H1 (cell line): ENCODE measurements at regions not wholly inside any gene's neighbourhood (a gene's known extent, or its start where the extent isn't known, plus 50 kb on each side); places are given as distances from the start of the nearest gene placed in this dataset.

Experiments used
- CTCF ChIA-PET: fragments of 300-600 bp; sonication (Branson Sonifier 250); formaldehyde crosslinking; loops from one replicate; lab custom pipeline; 2021; ENCODE audit not compliant: partially characterized antibody; lab: Charles Lee
- POLR2A ChIA-PET: fragments of 300-600 bp; sonication (Branson Sonifier 250); formaldehyde crosslinking; loops from one replicate; lab custom pipeline; 2021; ENCODE audit warnings: inconsistent platforms; ENCODE audit not compliant: partially characterized antibody; lab: Charles Lee
- DNase-seq, 2 experiments: peaks; one replicate each; pipeline versions ENCODE4 v3.0.0 to v3.0.0-alpha.2; 2010 to 2022; ENCODE audit warnings: low spot score in 2 of 2, low read depth in 1 of 2, mixed read lengths in 1 of 2
- FAIRE-seq: peaks from 2 replicates; lab custom pipeline; 2011; peaks lifted over from hg19 to GRCh38; lab: Jason Lieb, UNC
- H2AFZ ChIP-seq: 2 replicates; pipeline ENCODE4 v1.8.1; 2012; ENCODE audit warnings: low read length, inconsistent platforms
- H2AK5ac ChIP-seq: 2 replicates; pipeline ENCODE4 v1.6.1; 2013; ENCODE audit warnings: low read depth, low read length
- H2BK120ac ChIP-seq: replicated peaks from 2 replicates; pipeline ENCODE3; 2013; ENCODE audit warnings: low read depth, low read length, inconsistent platforms
- H2BK12ac ChIP-seq: 2 replicates; pipeline ENCODE4 v1.6.1; 2013; ENCODE audit warnings: low read depth, low read length
- H2BK15ac ChIP-seq: 2 replicates; pipeline ENCODE4 v1.6.1; 2013; ENCODE audit warnings: low read length
- H2BK20ac ChIP-seq: 2 replicates; pipeline ENCODE4 v1.6.1; 2013; ENCODE audit warnings: low read length
- H2BK5ac ChIP-seq: 2 replicates; pipeline ENCODE4 v1.6.1; 2013; ENCODE audit warnings: low read depth, low read length
- H3K14ac ChIP-seq: 2 replicates; pipeline ENCODE4 v1.6.1; 2013; ENCODE audit warnings: inconsistent platforms; ENCODE audit not compliant: insufficient read length
- H3K18ac ChIP-seq: 2 replicates; pipeline ENCODE4 v1.6.1; 2013; ENCODE audit warnings: low read length; ENCODE audit errors: extremely low read depth
- H3K23ac ChIP-seq: 2 replicates; pipeline ENCODE4 v1.6.1; 2013; ENCODE audit warnings: inconsistent platforms; ENCODE audit not compliant: insufficient read length
- H3K23me2 ChIP-seq: 2 replicates; pipeline ENCODE4 v1.6.1; 2013; ENCODE audit warnings: low read depth, low read length
- H3K27ac ChIP-seq: 2 replicates; pipeline ENCODE4 v1.6.1; 2011; ENCODE audit warnings: low read depth, low read length, inconsistent platforms
- H3K27me3 ChIP-seq, 4 experiments: replicated peaks in 1 of 4; 1 replicate in 1 of 4; 2 replicates in 3 of 4; pipeline versions ENCODE4 v1.6.1 to v1.8.1; 2011 to 2013; ENCODE audit warnings: low read length in 3 of 4, mild to moderate bottlenecking in 3 of 4, inconsistent platforms in 2 of 4, mixed read lengths in 2 of 4, moderate library complexity in 1 of 4; ENCODE audit not compliant: control insufficient read depth in 3 of 4, insufficient read depth in 3 of 4; ENCODE audit errors: extremely low read depth in 1 of 4
- H3K36me3 ChIP-seq, 4 experiments: 2 replicates each; pipeline versions ENCODE4 v1.6.1 to v1.8.1; 2011 to 2013; ENCODE audit warnings: mild to moderate bottlenecking in 4 of 4, low read length in 3 of 4, moderate library complexity in 2 of 4, control low read depth in 1 of 4, inconsistent platforms in 1 of 4; ENCODE audit not compliant: insufficient read depth in 4 of 4, control insufficient read depth in 2 of 4
- H3K4ac ChIP-seq: replicated peaks from 2 replicates; pipeline ENCODE3; 2013; ENCODE audit warnings: low read length, low read depth, mixed read lengths, inconsistent platforms; ENCODE audit not compliant: insufficient read length
- H3K4me1 ChIP-seq, 4 experiments: replicated peaks in 1 of 4; 1 replicate in 1 of 4; 2 replicates in 3 of 4; pipeline versions ENCODE4 v1.6.1 to v1.8.1; 2011 to 2013; ENCODE audit warnings: low read length in 3 of 4, inconsistent platforms in 2 of 4, mixed read lengths in 1 of 4; ENCODE audit not compliant: insufficient read depth in 4 of 4, control insufficient read depth in 3 of 4
- H3K4me2 ChIP-seq, 2 experiments: 2 replicates each; pipeline versions ENCODE4 v1.6.1 to v1.8.1; 2011 to 2013; ENCODE audit warnings: low read depth in 2 of 2, low read length in 2 of 2, control low read depth in 1 of 2, inconsistent platforms in 1 of 2, mild to moderate bottlenecking in 1 of 2; ENCODE audit not compliant: insufficient read depth in 1 of 2
- H3K4me3 ChIP-seq, 4 experiments: fragments of 200-600, 300-600 bp in 1 of 4; sonication (generic), shearing (Covaris generic), sonication (Bioruptor Twin) in 1 of 4; 2 replicates each; pipeline versions ENCODE4 v1.5.1 to v1.8.1; 2011 to 2016; ENCODE audit warnings: low read length in 4 of 4, low read depth in 3 of 4, control low read depth in 2 of 4, inconsistent platforms in 2 of 4, mild to moderate bottlenecking in 2 of 4, mixed read lengths in 1 of 4, moderate library complexity in 1 of 4; ENCODE audit not compliant: insufficient read depth in 2 of 4; ENCODE audit errors: extremely low read depth in 1 of 4
- H3K56ac ChIP-seq: replicated peaks from 2 replicates; pipeline ENCODE3; 2013; ENCODE audit warnings: low read depth, mild to moderate bottlenecking, mixed read lengths, low read length, inconsistent platforms; ENCODE audit not compliant: insufficient read length
- H3K79me1 ChIP-seq: 2 replicates; pipeline ENCODE4 v1.6.1; 2013; ENCODE audit warnings: low read depth, low read length, control low read depth
- H3K79me2 ChIP-seq, 2 experiments: 2 replicates each; pipeline versions ENCODE4 v1.6.1 to v1.8.1; 2012 to 2013; ENCODE audit warnings: low read length in 2 of 2, mild to moderate bottlenecking in 2 of 2, inconsistent platforms in 1 of 2; ENCODE audit not compliant: insufficient read depth in 2 of 2, control insufficient read depth in 1 of 2
- H3K9ac ChIP-seq, 4 experiments: replicated peaks in 1 of 4; 1 replicate in 1 of 4; 2 replicates in 3 of 4; pipeline versions ENCODE4 v1.6.1 to v1.8.1; 2011 to 2013; ENCODE audit warnings: low read depth in 3 of 4, low read length in 3 of 4, control low read depth in 2 of 4, mild to moderate bottlenecking in 2 of 4, moderate library complexity in 2 of 4, inconsistent platforms in 1 of 4; ENCODE audit errors: extremely low read depth in 1 of 4
- H3K9me3 ChIP-seq, 2 experiments: 2 replicates each; pipeline versions ENCODE4 v1.6.1 to v1.8.1; 2012 to 2013; ENCODE audit warnings: mild to moderate bottlenecking in 2 of 2, moderate library complexity in 2 of 2, control low read depth in 1 of 2, inconsistent platforms in 1 of 2, low read depth in 1 of 2, low read length in 1 of 2, mixed read lengths in 1 of 2; ENCODE audit not compliant: insufficient read depth in 2 of 2
- H4K20me1 ChIP-seq, 2 experiments: replicated peaks in 1 of 2; 2 replicates each; pipeline versions ENCODE3 to v1.8.1; 2011 to 2013; ENCODE audit warnings: inconsistent platforms in 2 of 2, low read length in 2 of 2, mild to moderate bottlenecking in 1 of 2; ENCODE audit not compliant: insufficient read depth in 2 of 2, control insufficient read depth in 1 of 2
- H4K5ac ChIP-seq: 2 replicates; pipeline ENCODE4 v1.6.1; 2013; ENCODE audit warnings: low read length, low read depth, mixed read lengths, inconsistent platforms; ENCODE audit not compliant: insufficient read length
- H4K8ac ChIP-seq: 2 replicates; pipeline ENCODE4 v1.8.0; 2013; ENCODE audit warnings: mild to moderate bottlenecking, moderate library complexity, low read length, inconsistent platforms; ENCODE audit not compliant: insufficient read depth; ENCODE audit errors: extremely low read depth
- H4K91ac ChIP-seq: replicated peaks from 2 replicates; pipeline ENCODE3; 2013; ENCODE audit warnings: low read length, mixed read lengths, inconsistent platforms; ENCODE audit not compliant: insufficient read length
- CHD2 ChIP-seq: IDR thresholded peaks from 2 replicates; pipeline ENCODE4 v1.6.1; 2012; ENCODE audit warnings: low read length, improper control_type of control experiment
- HDAC2 ChIP-seq, 2 experiments: fragments of 300-600 bp in 1 of 2; sonication (generic) in 1 of 2; IDR thresholded peaks; 2 replicates each; pipeline ENCODE4 v1.6.1; 2011 to 2012; ENCODE audit warnings: low read depth in 2 of 2, low read length in 2 of 2, mild to moderate bottlenecking in 2 of 2, moderate library complexity in 2 of 2, borderline replicate concordance in 1 of 2, inconsistent platforms in 1 of 2
- KDM4A ChIP-seq: IDR thresholded peaks from one replicate; pipeline ENCODE4 v1.7.1; 2012; ENCODE audit warnings: low read depth, mild to moderate bottlenecking, moderate library complexity, low read length, inconsistent platforms; ENCODE audit not compliant: severe bottlenecking
- POU5F1 ChIP-seq: IDR thresholded peaks from 2 replicates; pipeline ENCODE4 v1.6.1; 2011; ENCODE audit warnings: low read depth, mild to moderate bottlenecking, low read length, moderate library complexity
- SP2 ChIP-seq: IDR thresholded peaks from 2 replicates; pipeline ENCODE4 v1.6.1; 2012; ENCODE audit warnings: mild to moderate bottlenecking, low read length, inconsistent platforms
- TAF7 ChIP-seq: optimal IDR thresholded peaks from 2 replicates; pipeline ENCODE3; 2011; ENCODE audit warnings: low read depth, mild to moderate bottlenecking, inconsistent platforms, low read length, moderate library complexity, borderline replicate concordance
- WGBS, 2 experiments: shearing (Covaris generic) in 1 of 2; methylation state at CpG; one replicate each; pipeline versions ENCODE4 v1.1.6 to v1.1.7; 2013 to 2015; ENCODE audit warnings: low lambda C conversion rate in 2 of 2, mixed read lengths in 2 of 2, inconsistent platforms in 1 of 2, low coverage in 1 of 2, missing lambda C conversion rate in 1 of 2; ENCODE audit not compliant: insufficient replicate concordance in 2 of 2, insufficient coverage in 1 of 2, insufficient read length in 1 of 2; ENCODE audit errors: extremely low coverage in 1 of 2, missing lambda C conversion rate in 1 of 2; 5-methylcytosine and 5-hydroxymethylcytosine counted together

DNA sequence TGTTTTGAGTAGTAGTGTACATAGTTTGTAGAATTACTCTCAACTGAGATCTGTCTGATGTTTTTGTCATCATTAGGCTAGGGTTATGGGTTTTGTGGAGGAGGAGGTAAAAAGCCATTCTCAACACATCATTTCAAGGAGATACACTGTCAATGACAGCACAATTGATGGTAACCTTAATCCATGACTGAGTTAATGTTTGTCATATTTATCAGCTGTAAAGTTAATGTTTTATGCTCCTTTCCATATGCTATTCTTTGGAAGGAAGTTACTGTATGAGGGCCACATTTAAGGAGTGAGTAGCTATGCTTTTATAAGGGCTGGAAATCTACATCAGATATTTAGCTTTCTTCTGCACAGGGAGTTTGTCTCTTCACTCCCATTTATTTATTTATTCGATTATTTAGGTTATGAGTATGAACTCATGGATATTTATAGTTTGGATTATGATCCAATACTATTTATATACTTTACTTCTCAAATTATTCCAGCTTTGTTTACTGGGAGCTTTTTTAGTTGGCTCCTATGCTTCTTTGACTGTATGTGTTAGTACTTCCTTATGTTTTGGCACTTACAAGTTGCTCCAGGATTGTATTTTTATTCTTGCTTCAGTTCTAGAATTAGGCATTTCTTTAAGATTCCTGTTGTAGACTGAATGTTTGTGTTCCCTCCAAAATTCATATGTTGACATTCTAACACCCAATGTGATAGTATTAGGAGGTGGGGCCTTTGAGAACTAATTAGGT is 156.6 kb upstream of the HCRTR2 start:
- Histone ChIP-seq H3K14ac (no peak overlapping the region), H3K23ac (no peak overlapping the region), H3K4me3 (no peak overlapping the region), H3K27ac (no peak overlapping the region), H2BK120ac (no peak overlapping the region), H2BK15ac (no peak overlapping the region), H2AFZ (no peak overlapping the region), H3K27me3 (no peaks in the 10 kb centered on the region), H3K4me1 (no peaks in the 10 kb centered on the region), H4K5ac (no peak overlapping the region), H4K91ac (no peak overlapping the region), H2BK5ac (no peak overlapping the region), H3K9ac (no peak overlapping the region), H2BK12ac (no peak overlapping the region), H4K8ac (no peak overlapping the region), H3K56ac (no peak overlapping the region)
- TF ChIP-seq CHD2 (no peak), POU5F1 (no peak), HDAC2 (IDR thresholded peaks at IDR 0.05; ENCODE audit: borderline replicate concordance in 1 of 2, low read depth in 2 of 2, low read length in 2 of 2) (no peak), KDM4A (no peak), TAF7 (no peak), SP2 (no peak)
- TF ChIP-seq, all 59 proteins: peak for 0
- no peak overlapping the region for H2AK5ac ChIP-seq
- no peaks in the 10 kb centered on the region for H3K9me3 ChIP-seq
- DNase-seq, result no peak
- H3K36me3 ChIP-seq, result no peaks in the 10 kb centered on the region
- no peak overlapping the region for H3K4ac ChIP-seq
- no peak overlapping the region for H3K4me2 ChIP-seq
- H3K79me2 ChIP-seq, result no peaks in the 10 kb centered on the region
- ChIA-PET POLR2A (no interaction called here), CTCF (interaction anchor here (0.6 to 1.9 kb wide), 3 partner anchors 24 to 1292 kb away, joined by 3 to 9 read pairs (median 3); no protein-coding TSS in a partner anchor)
- H4K20me1 ChIP-seq, result no peaks in the 10 kb centered on the region
- no peak overlapping the region for H2BK20ac ChIP-seq
- WGBS, 2 experiments, result 85% methylated on average over 1 of the region's 1 CpG; no CpG with 5 or more reads in 1 of the 2 experiments
- H3K79me1 ChIP-seq, result no peaks in the 10 kb centered on the region
- FAIRE-seq, result no peak
- no peak overlapping the region for H3K18ac ChIP-seq
- no peaks in the 10 kb centered on the region for H3K23me2 ChIP-seq
